ENCODE measurements at regions not wholly inside any gene's neighbourhood (a gene's known extent, or its start where the extent isn't known, plus 50 kb on each side); places are given as distances from the start of the nearest gene placed in this dataset.
"Not testable (repeated sequence)": the region's sequence is repeated elsewhere in the genome, so short reads cannot be mapped to it uniquely, and the experiment has no call there.

GRCh38 chr1:65577278-65577677 is 156.8 kb downstream of the LEPR start:
- DNase-seq (ENCODE audit: insufficient read length, low spot score) (no peak), FAIRE-seq (no peak)

DNA sequence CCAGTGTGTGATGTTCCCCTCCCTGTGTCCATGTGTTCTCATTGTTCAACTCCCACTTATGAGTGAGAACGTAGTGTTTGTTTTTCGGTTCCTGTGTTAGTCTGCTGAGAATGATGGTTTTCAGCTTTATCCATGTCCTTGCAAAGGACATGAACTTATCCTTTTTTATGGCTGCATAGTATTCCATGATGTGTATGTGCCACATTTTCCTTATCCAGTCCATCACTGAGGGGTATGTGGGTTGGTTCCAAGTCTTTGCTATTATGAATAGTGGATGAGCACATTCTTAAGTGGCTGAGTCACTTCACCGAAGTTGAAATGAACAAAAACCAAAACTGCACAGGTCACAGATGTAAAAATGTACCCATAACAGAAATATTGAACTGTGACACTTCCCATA is 157.5 kb downstream of the LEPR start:
- DNase-seq (ENCODE audit: insufficient read length, low spot score): not testable (repeated sequence)

GRCh38 chr1:65581119-65581518 is 160.7 kb downstream of the LEPR start:
- no peak for DNase-seq (ENCODE audit: insufficient read length, low spot score)
- FAIRE-seq: no peak

More for the DNA sequence above, 157.5 kb downstream of the LEPR start:
- not testable (repeated sequence) for FAIRE-seq

- no peak for DNase-seq (ENCODE audit: insufficient read length, low spot score)
- FAIRE-seq: no peak
Measured at GRCh38 chr1:65584399-65584798, 163.9 kb downstream of the LEPR start.

DNA sequence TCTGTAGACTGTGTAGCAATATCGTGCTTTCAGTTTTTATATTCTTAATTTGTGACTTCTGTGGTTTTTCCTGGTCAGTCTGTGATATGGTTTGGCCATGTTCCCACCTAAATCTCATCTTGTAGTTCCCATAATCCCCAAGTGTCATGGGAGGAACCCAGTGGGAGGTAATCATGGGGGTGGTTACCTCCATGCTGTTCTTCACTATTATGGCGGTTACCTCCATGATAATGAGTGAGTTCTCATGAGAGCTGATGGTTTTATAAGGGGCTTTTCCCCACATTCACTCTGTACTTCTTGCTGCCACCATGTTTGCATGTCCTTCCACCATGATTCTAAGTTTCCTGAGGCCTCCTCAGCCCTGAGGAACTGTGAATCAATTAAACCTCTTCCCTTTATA is 169.8 kb downstream of the LEPR start:
- DNase-seq (ENCODE audit: insufficient read length, low spot score) (no peak), FAIRE-seq (no peak)

DNA sequence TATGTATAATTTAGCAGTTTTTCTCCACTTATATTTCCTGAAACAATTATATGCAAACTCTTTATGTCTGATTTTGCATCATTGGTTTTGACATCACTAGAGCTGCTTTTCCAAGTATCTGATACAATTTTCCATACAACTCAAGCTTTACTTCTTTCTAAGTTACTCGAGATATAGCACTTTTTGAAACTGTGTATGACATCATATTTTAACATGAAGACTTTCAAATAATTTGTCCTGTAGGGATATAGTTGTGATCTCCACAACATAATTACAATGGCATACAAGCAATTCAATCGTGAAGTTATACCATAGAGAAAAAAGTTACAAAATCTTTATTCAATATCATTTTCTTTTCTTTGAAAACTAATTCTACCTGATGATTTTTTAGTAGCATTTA is 173.0 kb downstream of the LEPR start:
- FAIRE-seq (no peak), DNase-seq (ENCODE audit: insufficient read length, low spot score) (no peak)

- no peak for DNase-seq (ENCODE audit: insufficient read length, low spot score)
- no peak for FAIRE-seq
Measured at GRCh38 chr1:65595724-65596123, 175.3 kb downstream of the LEPR start.

DNA sequence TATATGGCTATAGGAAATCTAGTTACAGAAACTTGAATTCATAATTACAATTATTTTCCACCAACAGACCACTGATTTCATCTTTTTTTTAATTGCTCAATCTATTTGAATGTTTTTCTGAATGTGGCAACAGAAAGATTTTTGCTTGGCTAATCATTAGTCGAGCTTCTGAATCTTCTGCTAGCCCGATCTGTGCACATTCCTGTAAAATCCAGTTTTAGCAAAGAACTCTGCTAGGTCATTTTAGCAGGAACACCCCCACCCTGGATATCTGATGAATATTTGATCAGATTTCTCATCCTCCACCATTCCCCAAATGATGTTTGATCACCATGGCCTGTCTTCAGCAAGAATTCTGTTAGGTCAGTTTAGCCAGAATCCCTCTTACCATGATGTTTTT is 176.3 kb downstream of the LEPR start:
- DNase-seq (ENCODE audit: insufficient read length, low spot score): no peak
- FAIRE-seq: no peak

DNA sequence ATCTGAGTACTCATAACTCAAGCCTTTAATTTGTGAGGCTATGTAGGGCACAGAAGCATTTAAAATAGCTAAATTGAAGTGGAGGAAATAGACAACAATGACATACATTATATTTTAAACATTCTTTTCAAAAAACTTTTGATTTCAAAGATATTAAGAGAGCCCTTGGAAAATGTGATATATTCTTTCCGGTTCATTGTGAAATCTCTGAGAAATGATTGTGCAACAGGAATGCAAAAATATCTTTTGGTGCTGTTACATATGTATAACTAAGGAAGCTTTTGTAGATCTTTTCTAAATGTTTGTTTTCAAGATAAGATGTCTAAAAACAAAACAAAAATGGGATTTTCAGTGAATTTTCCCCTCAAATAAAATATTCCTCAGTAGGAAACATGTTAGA is 185.2 kb downstream of the LEPR start:
- FAIRE-seq (no peak), DNase-seq (ENCODE audit: insufficient read length, low spot score) (no peak)

GRCh38 chr1:65606426-65606825 is 186.0 kb downstream of the LEPR start:
- DNase-seq (ENCODE audit: insufficient read length, low spot score) (no peak), FAIRE-seq (no peak)

DNA sequence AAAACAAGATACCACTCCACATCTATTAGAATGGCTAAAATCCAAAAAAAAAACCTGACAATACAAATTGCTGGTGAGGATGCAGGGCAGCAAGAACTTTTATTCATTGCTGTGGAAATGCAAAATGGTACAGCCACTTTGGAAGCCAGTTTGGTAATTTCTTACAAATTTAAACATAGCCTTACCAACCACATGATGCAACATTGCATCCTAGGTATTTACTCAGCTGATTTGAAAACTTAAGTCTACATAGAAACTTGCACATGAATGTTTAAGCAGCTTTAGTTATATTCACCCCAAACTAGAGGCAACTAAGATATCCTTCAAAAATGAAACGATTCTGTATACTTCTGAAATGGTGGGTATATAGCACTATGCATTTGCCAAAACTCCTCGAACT is 178.8 kb upstream of the PDE4B start:
- no peak for FAIRE-seq
- DNase-seq (ENCODE audit: insufficient read length, low spot score): no peak

DNA sequence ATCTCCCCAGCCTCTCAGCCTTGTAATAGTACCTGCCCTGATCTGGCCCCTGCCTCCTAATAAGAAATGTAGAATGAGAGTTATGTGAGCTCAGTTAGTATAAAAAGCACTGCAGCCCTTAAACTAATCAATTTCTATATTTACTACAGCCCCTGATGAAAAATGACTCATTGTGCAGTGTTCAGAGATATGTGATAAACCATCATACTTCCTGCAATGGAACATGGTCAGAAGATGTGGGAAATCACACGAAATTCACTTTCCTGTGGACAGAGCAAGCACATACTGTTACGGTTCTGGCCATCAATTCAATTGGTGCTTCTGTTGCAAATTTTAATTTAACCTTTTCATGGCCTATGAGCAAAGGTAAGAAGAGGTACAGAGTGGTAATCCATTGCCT is 176.8 kb upstream of the PDE4B start:
- FAIRE-seq (no peak), DNase-seq (ENCODE audit: insufficient read length, low spot score) (no peak)

DNA sequence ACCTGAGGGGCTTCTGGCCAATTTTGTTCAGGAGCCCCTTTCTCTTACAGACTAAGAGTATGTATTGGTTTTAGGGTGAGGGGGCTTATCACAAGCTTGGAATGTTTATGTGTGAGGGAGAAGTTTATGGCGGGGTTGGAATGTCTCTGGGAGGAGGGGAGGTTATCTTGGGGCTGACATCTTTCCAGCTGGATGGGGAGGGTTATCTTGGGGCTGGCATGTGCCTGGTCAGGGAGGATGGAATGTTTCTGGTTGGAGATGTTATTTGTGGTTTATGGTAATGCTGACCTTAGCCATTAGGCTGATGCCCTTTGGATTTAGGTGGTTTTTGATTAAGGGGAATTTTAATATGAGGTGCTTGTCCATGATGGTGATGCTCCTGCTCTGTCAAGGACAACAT is 171.0 kb upstream of the PDE4B start:
- not testable (repeated sequence) for DNase-seq (ENCODE audit: insufficient read length, low spot score)
- peak; percentile 75 for FAIRE-seq

DNA sequence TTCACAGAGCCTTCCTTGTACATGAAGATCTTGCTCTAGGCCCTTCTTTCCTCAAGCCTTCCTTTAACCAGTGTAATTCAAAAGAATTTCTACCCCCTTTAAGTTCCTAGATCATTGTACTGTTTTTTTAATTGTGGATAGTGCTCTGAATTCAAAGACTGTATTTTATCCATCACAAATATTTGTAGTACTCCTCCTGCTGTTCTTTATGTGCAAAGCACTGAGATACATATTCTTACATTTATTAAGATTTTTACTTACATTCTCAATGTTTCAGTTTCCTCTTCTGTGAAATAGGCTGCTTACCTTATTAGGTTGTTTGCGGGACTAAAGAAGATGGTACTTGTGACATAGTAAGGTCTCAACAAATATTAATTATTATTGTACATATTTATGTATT is 168.8 kb upstream of the PDE4B start:
- no peak for DNase-seq (ENCODE audit: insufficient read length, low spot score)
- FAIRE-seq: no peak

DNA sequence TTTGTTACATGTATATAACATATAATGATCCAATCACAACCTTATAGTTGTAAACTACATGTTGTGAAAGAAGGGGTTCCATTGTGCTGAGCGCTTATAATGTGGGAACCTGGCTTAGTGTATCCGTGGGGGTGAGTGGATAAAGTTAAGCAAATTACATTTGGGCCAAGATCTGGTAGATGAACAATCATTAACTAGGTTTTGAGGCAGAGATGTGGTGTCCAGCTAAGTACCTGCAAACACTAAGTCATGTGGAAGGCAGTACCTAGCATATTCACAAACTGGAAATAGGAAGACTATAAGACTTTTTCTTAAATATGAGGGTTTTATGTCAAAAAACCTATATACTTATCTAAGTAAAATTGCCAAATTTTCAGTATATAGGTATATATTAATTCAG is 167.2 kb upstream of the PDE4B start:
- DNase-seq (ENCODE audit: insufficient read length, low spot score) (no peak), FAIRE-seq (no peak)

- DNase-seq (ENCODE audit: insufficient read length, low spot score) (no peak), FAIRE-seq (no peak)
Measured at GRCh38 chr1:65626003-65626402, 166.7 kb upstream of the PDE4B start.

- FAIRE-seq: no peak
- no peak for DNase-seq (ENCODE audit: insufficient read length, low spot score)
Measured at GRCh38 chr1:65629788-65630187, 162.9 kb upstream of the PDE4B start.

DNA sequence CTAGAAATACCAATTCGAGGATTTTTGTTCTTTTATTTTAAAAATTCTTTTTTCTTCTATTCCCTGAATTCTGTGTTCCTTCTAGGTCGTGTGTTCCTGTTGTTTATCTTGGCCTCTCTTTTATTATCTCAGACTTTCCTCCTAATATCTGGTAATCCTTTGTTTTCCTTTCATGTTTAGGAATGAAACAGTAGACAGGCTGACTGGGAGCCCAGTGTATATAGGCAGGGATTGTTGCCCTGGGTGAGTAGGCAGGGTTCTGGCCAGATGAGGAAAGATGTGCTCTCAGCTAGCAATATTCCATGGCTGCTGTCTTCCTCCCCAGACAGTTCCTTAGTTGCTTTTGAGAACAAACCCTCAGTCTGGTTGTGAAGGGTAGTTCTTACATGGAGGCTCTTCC is 161.8 kb upstream of the PDE4B start:
- FAIRE-seq (no peak), DNase-seq (ENCODE audit: insufficient read length, low spot score) (no peak)

- DNase-seq (ENCODE audit: insufficient read length, low spot score) (no peak), FAIRE-seq (no peak)
Measured at GRCh38 chr1:65632235-65632634, 160.5 kb upstream of the PDE4B start.

DNA sequence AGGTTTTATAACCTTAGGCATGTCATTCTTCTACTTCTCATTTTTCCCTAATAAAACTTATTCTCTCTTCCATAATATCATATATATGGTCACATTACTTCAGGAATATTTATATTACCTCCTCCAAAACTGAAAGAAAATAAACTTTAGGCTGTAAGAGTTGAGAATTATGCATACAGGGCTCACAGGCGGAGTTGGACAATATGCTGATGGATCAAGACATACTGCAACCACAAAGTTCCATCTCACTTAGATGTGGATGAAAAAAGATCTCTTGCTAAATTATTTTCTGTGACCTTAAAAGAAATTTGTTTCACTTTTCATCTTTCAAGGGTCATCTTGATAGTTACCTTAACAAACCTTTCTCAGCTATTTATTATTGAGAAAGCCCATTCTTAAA is 152.6 kb upstream of the PDE4B start:
- FAIRE-seq (no peak), DNase-seq (ENCODE audit: insufficient read length, low spot score) (no peak)

- DNase-seq (ENCODE audit: insufficient read length, low spot score); FAIRE-seq: not testable (repeated sequence)
Measured at GRCh38 chr1:65649185-65649584, 143.5 kb upstream of the PDE4B start.

DNA sequence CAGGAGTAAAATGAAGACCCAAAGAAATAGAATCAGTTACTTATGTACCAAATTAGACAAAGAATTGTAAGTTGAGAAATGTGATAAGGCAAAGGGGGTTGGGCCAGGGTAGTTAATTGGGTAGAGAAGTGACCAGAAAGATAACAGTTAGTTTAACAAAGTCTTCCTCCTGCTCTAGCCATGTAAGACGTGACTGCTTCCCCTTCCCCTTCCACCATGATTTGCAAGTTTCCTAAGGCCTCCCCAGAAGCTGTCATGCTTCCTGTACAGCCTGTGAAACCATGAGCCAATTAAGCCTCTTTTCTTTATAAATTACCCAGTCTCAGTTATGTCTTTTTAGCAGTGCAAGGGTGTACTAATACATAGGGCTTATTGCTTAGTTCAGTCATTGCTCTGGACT is 142.0 kb upstream of the PDE4B start:
- no peak for DNase-seq (ENCODE audit: insufficient read length, low spot score)
- no peak for FAIRE-seq

DNA sequence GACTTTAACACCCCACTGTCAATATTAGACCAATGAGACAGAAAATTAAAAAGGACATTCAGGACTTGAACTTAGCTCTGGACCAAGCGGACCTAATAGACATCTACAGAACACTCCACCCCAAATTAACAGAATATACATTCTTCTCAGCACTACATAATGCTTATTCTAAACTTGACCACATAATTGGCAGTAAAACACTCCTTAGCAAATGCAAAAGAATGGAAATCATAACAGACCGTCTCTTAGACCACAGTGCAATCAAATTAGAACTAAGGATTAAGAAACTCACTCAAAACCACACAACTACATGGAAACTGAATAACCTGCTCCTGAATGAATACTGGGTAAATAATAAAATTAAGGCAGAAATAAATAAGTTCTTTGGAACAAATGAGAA is 138.2 kb upstream of the PDE4B start:
- FAIRE-seq; DNase-seq (ENCODE audit: insufficient read length, low spot score): not testable (repeated sequence)

DNA sequence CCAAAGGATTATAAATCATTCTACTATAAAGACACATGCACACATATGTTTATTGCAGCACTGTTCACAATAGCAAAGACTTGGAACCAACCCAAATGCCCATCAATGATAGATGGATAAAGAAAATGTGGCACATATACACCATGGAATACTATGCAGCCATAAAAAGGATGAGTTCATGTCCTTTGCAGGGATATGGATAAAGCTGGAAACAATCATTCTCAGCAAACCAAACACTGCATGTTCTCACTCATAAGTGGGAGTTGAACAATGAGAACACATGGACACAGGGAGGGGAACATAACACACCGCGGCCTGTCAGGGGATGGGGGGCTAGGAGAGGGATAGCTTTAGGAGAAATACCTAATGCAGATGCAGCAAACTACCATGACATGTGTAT is 135.1 kb upstream of the PDE4B start:
- not testable (repeated sequence) for DNase-seq (ENCODE audit: insufficient read length, low spot score); FAIRE-seq

All from HTR-8/SVneo (cell line).